ENCODE measurements at regions not wholly inside any gene's neighbourhood (a gene's known extent, or its start where the extent isn't known, plus 50 kb on each side); places are given as distances from the start of the nearest gene placed in this dataset.

DNA sequence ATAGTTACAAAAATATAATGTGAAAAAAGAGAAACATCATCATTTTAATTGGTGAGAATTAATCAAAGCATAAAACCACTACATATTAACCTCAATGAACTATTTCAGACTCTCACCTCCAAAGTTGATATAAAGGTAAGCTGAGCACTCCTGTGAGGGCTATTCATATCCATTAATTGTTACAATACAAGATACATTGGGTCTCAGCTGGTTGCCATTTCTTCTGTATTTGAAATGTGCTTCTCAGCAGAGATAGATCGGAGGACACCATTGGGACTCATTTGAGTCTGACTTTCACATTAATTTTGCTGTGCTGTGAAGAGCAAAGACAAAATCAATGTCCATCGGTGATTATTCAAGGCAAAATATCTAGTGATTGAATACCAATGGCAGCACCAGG, 459.5 kb upstream of the GOT2 start:
- TF ChIP-seq EZH2 (IDR thresholded peaks at IDR 0.05; ENCODE audit: low read length, unreplicated experiment) (no peak), CTCF (conservative IDR thresholded peaks at IDR 0.05; ENCODE audit: low read depth, low read length) (no peak), EZH2phosphoT487 (IDR thresholded peaks at IDR 0.05; ENCODE audit: borderline replicate concordance, low read length) (no peak)

Measured in PC-3 (cell line).